Trophoblast cell (in vitro differentiated cells and primary cell): ENCODE measurements at regions not wholly inside any gene's neighbourhood (a gene's known extent, or its start where the extent isn't known, plus 50 kb on each side); places are given as distances from the start of the nearest gene placed in this dataset.

Experiments
- DNase-seq, 2 donors: peaks; one replicate each; pipeline ENCODE4 v3.0.0-alpha.2; 2016
- H2AFZ ChIP-seq: 2 replicates; pipeline ENCODE4 v1.6.1; 2013; ENCODE audit warnings: low read length, moderate library complexity, mild to moderate bottlenecking; ENCODE audit not compliant: insufficient read depth, poor library complexity
- H2AK5ac ChIP-seq: 2 replicates; pipeline ENCODE4 v1.6.1; 2013; ENCODE audit warnings: mild to moderate bottlenecking, low read length
- H2BK120ac ChIP-seq: 2 replicates; pipeline ENCODE4 v1.6.1; 2013; ENCODE audit warnings: low read length, mild to moderate bottlenecking, moderate library complexity; ENCODE audit not compliant: insufficient read depth, poor library complexity
- H2BK12ac ChIP-seq: 2 replicates; pipeline ENCODE4 v1.6.1; 2013; ENCODE audit warnings: mild to moderate bottlenecking, low read length, moderate library complexity
- H2BK5ac ChIP-seq: 2 replicates; pipeline ENCODE4 v1.6.1; 2013; ENCODE audit warnings: low read length, low read depth, moderate library complexity, mild to moderate bottlenecking; ENCODE audit not compliant: poor library complexity
- H3K14ac ChIP-seq: 2 replicates; pipeline ENCODE4 v1.6.1; 2013; ENCODE audit warnings: mild to moderate bottlenecking, low read length
- H3K18ac ChIP-seq: 2 replicates; pipeline ENCODE4 v1.6.1; 2013; ENCODE audit warnings: mild to moderate bottlenecking, low read length
- H3K23ac ChIP-seq: 2 replicates; pipeline ENCODE4 v1.6.1; 2013; ENCODE audit warnings: low read length
- H3K27ac ChIP-seq: 2 replicates; pipeline ENCODE4 v1.5.1; 2013; ENCODE audit warnings: low read depth, mild to moderate bottlenecking, inconsistent platforms, low read length, moderate library complexity
- H3K27me3 ChIP-seq: 2 replicates; pipeline ENCODE4 v1.6.1; 2013; ENCODE audit warnings: inconsistent platforms, mild to moderate bottlenecking, low read length, moderate library complexity; ENCODE audit not compliant: insufficient read depth
- H3K36me3 ChIP-seq, 2 experiments: 1 replicate in 1 of 2; 2 replicates in 1 of 2; pipeline ENCODE4 v1.6.1; 2013; ENCODE audit warnings: low read length in 2 of 2, mild to moderate bottlenecking in 2 of 2, moderate library complexity in 1 of 2; ENCODE audit not compliant: insufficient read depth in 2 of 2, control insufficient read depth in 1 of 2
- H3K4ac ChIP-seq: 2 replicates; pipeline ENCODE4 v1.6.1; 2013; ENCODE audit warnings: low read depth, mild to moderate bottlenecking, low read length, moderate library complexity
- H3K4me1 ChIP-seq, 2 experiments: 1 replicate in 1 of 2; 2 replicates in 1 of 2; pipeline ENCODE4 v1.6.1; 2013; ENCODE audit warnings: low read length in 2 of 2, mild to moderate bottlenecking in 2 of 2, moderate library complexity in 1 of 2; ENCODE audit not compliant: insufficient read depth in 2 of 2, control insufficient read depth in 1 of 2
- H3K4me2 ChIP-seq: 2 replicates; pipeline ENCODE4 v1.6.1; 2013; ENCODE audit warnings: inconsistent platforms, mild to moderate bottlenecking, low read length, moderate library complexity
- H3K4me3 ChIP-seq: 2 replicates; pipeline ENCODE4 v1.5.1; 2013; ENCODE audit warnings: mild to moderate bottlenecking, low read depth, low read length, inconsistent platforms
- H3K79me1 ChIP-seq: one replicate; pipeline ENCODE4 v1.6.1; 2013; ENCODE audit warnings: low read length
- H3K79me2 ChIP-seq: 2 replicates; pipeline ENCODE4 v1.6.1; 2013; ENCODE audit warnings: low read length, mild to moderate bottlenecking; ENCODE audit not compliant: control insufficient read depth, insufficient read depth, poor library complexity
- H3K9ac ChIP-seq: 2 replicates; pipeline ENCODE4 v1.6.1; 2013; ENCODE audit warnings: mild to moderate bottlenecking, low read length
- H3K9me3 ChIP-seq: 2 replicates; pipeline ENCODE4 v1.6.1; 2013; ENCODE audit warnings: low read depth, mild to moderate bottlenecking, control low read depth, inconsistent platforms, low read length; ENCODE audit not compliant: insufficient read depth
- H4K12ac ChIP-seq: 2 replicates; pipeline ENCODE4 v1.6.1; 2013; ENCODE audit warnings: low read depth, mild to moderate bottlenecking, low read length, moderate library complexity
- H4K8ac ChIP-seq: 2 replicates; pipeline ENCODE4 v1.6.1; 2013; ENCODE audit warnings: low read depth, mild to moderate bottlenecking, low read length, moderate library complexity
- H4K91ac ChIP-seq: one replicate; pipeline ENCODE4 v1.6.1; 2013; ENCODE audit warnings: low read depth, mild to moderate bottlenecking, low read length, moderate library complexity
- WGBS: extraction: QIAGEN DNeasy Blood & Tissue Kit; methylation state at CpG from one replicate; pipeline ENCODE4 v1.1.7; 2013; ENCODE audit warnings: missing lambda C conversion rate; ENCODE audit not compliant: insufficient read length, insufficient coverage; ENCODE audit errors: extremely low coverage; 5-methylcytosine and 5-hydroxymethylcytosine counted together

DNA sequence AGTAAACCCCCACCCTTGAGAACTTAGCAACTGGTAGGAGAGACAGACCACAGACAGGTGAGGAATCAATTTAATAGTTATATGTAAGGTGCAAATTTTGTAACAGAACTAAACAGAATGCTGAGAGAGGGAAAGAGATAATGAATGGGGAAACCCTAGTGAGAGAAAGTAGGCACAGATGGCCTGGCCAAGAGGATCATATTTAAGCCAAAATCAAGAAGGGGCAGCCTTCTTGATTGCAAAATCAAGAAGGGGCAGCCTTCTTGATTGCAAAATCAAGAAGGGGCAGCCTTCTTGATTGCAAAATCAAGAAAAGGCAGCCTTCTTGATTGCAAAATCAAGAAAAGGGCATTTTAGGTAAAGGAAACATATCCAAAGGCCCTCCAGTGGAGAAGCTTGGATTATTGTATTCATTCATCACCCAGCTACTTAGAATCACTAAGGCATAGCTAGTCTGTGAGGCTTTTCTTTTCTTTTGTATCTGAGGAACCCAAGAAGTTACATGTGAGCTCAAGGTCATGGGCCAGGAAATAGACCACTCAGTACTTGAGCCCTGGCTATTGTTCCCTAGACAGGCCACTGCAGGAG lies 190.6 kb downstream of the CYLD start:
- Histone ChIP-seq H3K9me3 (no peaks in the 10 kb centered on the region), H3K4ac (no peak overlapping the region), H2BK12ac (no peak overlapping the region), H3K9ac (no peak overlapping the region), H3K14ac (no peak overlapping the region), H3K79me1 (no peaks in the 10 kb centered on the region), H3K18ac (no peak overlapping the region), H3K36me3 (no peaks in the 10 kb centered on the region), H3K4me3 (no peak overlapping the region), H4K8ac (no peak overlapping the region), H2AFZ (no peak overlapping the region), H3K23ac (no peak overlapping the region), H2AK5ac (no peak overlapping the region), H4K91ac (no peak overlapping the region), H2BK120ac (no peak overlapping the region), H4K12ac (no peak overlapping the region), H2BK5ac (no peak overlapping the region), H3K27ac (no peak overlapping the region), H3K4me1 (no peaks in the 10 kb centered on the region), H3K4me2 (no peak overlapping the region), H3K27me3 (no peaks in the 10 kb centered on the region), H3K79me2 (no peaks in the 10 kb centered on the region)
- DNase-seq = no peak

DNA sequence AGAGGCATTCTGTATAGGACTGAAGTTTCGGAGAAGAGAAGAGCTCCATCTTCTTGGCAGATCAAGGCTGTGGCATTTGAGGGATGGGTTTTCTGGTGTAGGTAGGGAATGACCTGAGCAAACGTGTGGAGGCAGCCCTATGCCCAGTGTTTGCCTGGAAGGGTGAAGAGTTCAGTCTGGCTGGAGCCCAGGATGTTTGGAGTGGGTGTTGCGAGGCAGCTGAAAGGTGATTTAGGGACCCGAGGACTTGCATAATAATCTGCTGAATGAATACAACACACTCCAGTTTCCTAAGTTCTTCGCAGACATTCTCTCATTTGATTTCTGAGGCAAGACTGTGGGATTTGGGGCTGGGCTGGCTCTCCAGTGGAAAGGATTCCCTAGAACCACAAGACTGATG lies 186.2 kb downstream of the CYLD start:
- Histone ChIP-seq H3K79me2 (no peaks in the 10 kb centered on the region), H2BK120ac (no peak overlapping the region), H3K4ac (no peak overlapping the region), H3K14ac (no peak overlapping the region), H3K27ac (no peak overlapping the region), H3K27me3 (no peaks in the 10 kb centered on the region), H3K9me3 (no peaks in the 10 kb centered on the region), H2AK5ac (no peak overlapping the region), H3K9ac (no peak overlapping the region), H3K23ac (no peak overlapping the region), H3K18ac (no peak overlapping the region), H4K91ac (no peak overlapping the region), H2AFZ (no peak overlapping the region), H4K8ac (no peak overlapping the region), H3K4me2 (no peak overlapping the region), H3K4me3 (no peak overlapping the region), H2BK5ac (no peak overlapping the region), H3K4me1 (no peaks in the 10 kb centered on the region), H3K79me1 (no peaks in the 10 kb centered on the region), H2BK12ac (no peak overlapping the region), H3K36me3 (no peaks in the 10 kb centered on the region), H4K12ac (no peak overlapping the region)
- no peak for DNase-seq
- WGBS = no CpG with 5 or more reads among the region's 5 CpGs

DNA sequence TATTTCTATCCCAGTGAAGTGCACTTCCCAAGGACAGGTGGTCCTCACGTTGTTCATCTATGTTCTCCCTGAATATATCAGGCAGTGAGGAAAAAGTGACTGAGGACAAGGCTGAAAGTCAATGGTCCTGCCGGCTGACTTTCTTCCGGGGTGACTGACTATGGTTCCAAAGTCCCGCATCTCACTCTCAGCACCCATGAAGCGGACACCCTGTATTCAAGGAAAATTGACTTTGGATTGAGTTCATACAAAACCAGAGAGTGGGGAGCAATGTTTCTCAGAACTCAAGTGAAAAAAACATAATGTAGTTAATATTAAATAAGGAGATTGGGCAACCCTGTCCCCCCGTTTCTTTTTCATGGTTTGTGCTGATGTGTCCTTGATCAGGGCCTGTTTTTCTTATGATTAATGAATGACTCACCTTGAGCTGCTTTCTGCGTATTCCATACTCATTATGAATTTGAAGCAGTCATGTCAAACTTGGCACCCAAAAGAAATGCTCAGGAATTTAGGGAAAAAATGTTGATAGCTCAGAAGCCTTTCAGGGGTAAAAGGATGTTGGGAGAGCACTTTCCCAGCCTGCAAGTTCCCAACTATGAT lies 184.0 kb downstream of the CYLD start:
- Histone ChIP-seq H3K27ac (no peak overlapping the region), H3K79me1 (no peaks in the 10 kb centered on the region), H4K8ac (no peak overlapping the region), H3K4ac (no peak overlapping the region), H3K4me2 (no peak overlapping the region), H4K12ac (no peak overlapping the region), H3K79me2 (no peaks in the 10 kb centered on the region), H2BK12ac (no peak overlapping the region), H3K36me3 (no peaks in the 10 kb centered on the region), H2AFZ (no peak overlapping the region), H3K18ac (no peak overlapping the region), H3K4me3 (no peak overlapping the region), H4K91ac (no peak overlapping the region), H2AK5ac (no peak overlapping the region), H3K14ac (no peak overlapping the region), H3K23ac (no peak overlapping the region), H2BK120ac (no peak overlapping the region), H3K9me3 (no peaks in the 10 kb centered on the region), H3K4me1 (no peaks in the 10 kb centered on the region), H3K9ac (no peak overlapping the region), H3K27me3 (no peaks in the 10 kb centered on the region), H2BK5ac (no peak overlapping the region)
- no peak for DNase-seq
- no CpG with 5 or more reads among the region's 7 CpGs for WGBS

DNA sequence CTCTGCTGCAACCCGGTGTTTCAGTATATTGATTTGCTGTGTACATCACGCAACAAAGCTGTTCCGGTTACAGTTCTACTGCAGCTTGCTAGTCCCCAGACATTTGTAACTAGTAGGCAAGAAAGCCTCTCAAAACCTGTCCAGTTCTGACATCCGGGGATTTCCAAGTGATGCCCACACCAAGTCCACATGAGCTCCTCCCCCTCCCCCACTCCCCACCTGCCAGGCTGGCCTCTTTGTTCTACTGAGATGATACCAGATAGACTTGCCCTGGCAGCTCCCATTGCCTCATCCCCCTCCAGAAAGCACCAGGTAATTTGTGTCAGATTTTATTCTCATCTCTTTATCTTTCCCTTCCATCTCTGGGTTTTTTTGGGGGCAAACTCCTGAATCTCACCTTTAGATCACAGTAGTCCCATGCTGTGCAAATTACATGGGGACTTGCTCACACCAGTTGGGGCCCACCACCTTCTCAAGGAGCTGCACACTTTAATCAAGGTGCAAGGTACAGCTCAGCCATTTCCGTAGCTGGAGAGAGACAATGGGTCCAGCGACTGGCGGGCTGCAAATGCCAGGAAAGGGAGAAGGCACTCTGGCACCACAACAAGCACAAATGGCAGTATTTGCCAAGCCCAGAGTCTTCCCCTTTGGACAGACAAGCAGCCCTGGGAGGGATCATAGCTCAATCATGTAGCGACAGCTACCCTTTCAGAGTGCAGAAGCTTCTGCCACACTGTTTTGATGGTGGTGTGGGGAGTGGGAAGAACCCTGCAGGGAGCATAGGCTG lies 183.1 kb downstream of the CYLD start:
- Histone ChIP-seq H3K4me3 (no peak overlapping the region), H3K36me3 (no peaks in the 10 kb centered on the region), H2AFZ (no peak overlapping the region), H3K4me2 (no peak overlapping the region), H3K79me2 (no peaks in the 10 kb centered on the region), H3K23ac (no peak overlapping the region), H2BK12ac (no peak overlapping the region), H4K91ac (no peak overlapping the region), H2AK5ac (no peak overlapping the region), H3K27ac (no peak overlapping the region), H3K4ac (no peak overlapping the region), H3K9me3 (no peaks in the 10 kb centered on the region), H3K27me3 (no peaks in the 10 kb centered on the region), H3K79me1 (no peaks in the 10 kb centered on the region), H4K12ac (no peak overlapping the region), H2BK5ac (no peak overlapping the region), H2BK120ac (no peak overlapping the region), H3K18ac (no peak overlapping the region), H3K4me1 (no peaks in the 10 kb centered on the region), H3K14ac (no peak overlapping the region), H3K9ac (no peak overlapping the region), H4K8ac (no peak overlapping the region)
- DNase-seq = no peak
- WGBS = no CpG with 5 or more reads among the region's 8 CpGs
